Keratinocyte (primary cell): ENCODE measurements at regions not wholly inside any gene's neighbourhood (a gene's known extent, or its start where the extent isn't known, plus 50 kb on each side); places are given as distances from the start of the nearest gene placed in this dataset.

Experiments used
- DNase-seq: peaks from one replicate; pipeline ENCODE4 v3.0.0-alpha.2; 2011; ENCODE audit warnings: low read depth, missing footprints, low spot score
- FAIRE-seq: peaks from 2 replicates; lab custom pipeline; 2011; peaks lifted over from hg19 to GRCh38; lab: Jason Lieb, UNC
- H2AFZ ChIP-seq: 2 replicates; pipeline ENCODE4 v1.6.0; 2012; ENCODE audit warnings: low read length, control low read depth, inconsistent platforms; ENCODE audit not compliant: control insufficient read depth
- H3K27ac ChIP-seq: 2 replicates; pipeline ENCODE4 v1.5.1; 2011; ENCODE audit warnings: low read length; ENCODE audit not compliant: control insufficient read depth, insufficient read depth
- H3K27me3 ChIP-seq: 3 replicates; pipeline ENCODE4 v1.6.0; 2011; ENCODE audit warnings: low read length; ENCODE audit not compliant: control insufficient read depth, insufficient read depth; ENCODE audit errors: extremely low read depth
- H3K36me3 ChIP-seq, 2 experiments: 2 replicates in 1 of 2; 3 replicates in 1 of 2; pipeline ENCODE4 v1.5.1; 2011; ENCODE audit warnings: low read length in 2 of 2, mild to moderate bottlenecking in 1 of 2; ENCODE audit not compliant: control insufficient read depth in 2 of 2, insufficient read depth in 2 of 2; ENCODE audit errors: extremely low read depth in 1 of 2
- H3K4me1 ChIP-seq: 3 replicates; pipeline ENCODE4 v1.5.1; 2011; ENCODE audit warnings: low read length; ENCODE audit not compliant: control insufficient read depth, insufficient read depth; ENCODE audit errors: extremely low read depth
- H3K4me2 ChIP-seq: 3 replicates; pipeline ENCODE4 v1.6.0; 2011; ENCODE audit warnings: low read depth, low read length; ENCODE audit not compliant: control insufficient read depth, insufficient read depth; ENCODE audit errors: extremely low read depth
- H3K4me3 ChIP-seq, 3 experiments: fragments of 200-600 bp in 1 of 3; sonication (generic) in 1 of 3; 2 replicates in 2 of 3; 3 replicates in 1 of 3; pipeline ENCODE4 v1.5.1; 2011 to 2016; ENCODE audit warnings: low read length in 3 of 3, mild to moderate bottlenecking in 3 of 3, control low read depth in 2 of 3, inconsistent platforms in 1 of 3, low read depth in 1 of 3, mixed read lengths in 1 of 3, mixed run types in 1 of 3, moderate library complexity in 1 of 3; ENCODE audit not compliant: control insufficient read depth in 2 of 3, insufficient read depth in 2 of 3; ENCODE audit errors: extremely low read depth in 1 of 3
- H3K79me2 ChIP-seq: 2 replicates; pipeline ENCODE4 v1.6.0; 2012; ENCODE audit warnings: low read length; ENCODE audit not compliant: control insufficient read depth, insufficient read depth
- H3K9ac ChIP-seq: 3 replicates; pipeline ENCODE4 v1.6.0; 2011; ENCODE audit warnings: low read length; ENCODE audit not compliant: control insufficient read depth, insufficient read depth; ENCODE audit errors: extremely low read depth
- H3K9me1 ChIP-seq: 3 replicates; pipeline ENCODE4 v1.6.0; 2011; ENCODE audit warnings: low read length; ENCODE audit not compliant: control insufficient read depth, insufficient read depth; ENCODE audit errors: extremely low read depth
- H3K9me3 ChIP-seq: 2 replicates; pipeline ENCODE4 v1.5.1; 2012; ENCODE audit warnings: low read depth, low read length; ENCODE audit not compliant: control insufficient read depth
- H4K20me1 ChIP-seq: 3 replicates; pipeline ENCODE4 v1.6.0; 2011; ENCODE audit warnings: low read length; ENCODE audit not compliant: control insufficient read depth, insufficient read depth; ENCODE audit errors: extremely low read depth
- EZH2 ChIP-seq: IDR thresholded peaks from one replicate; pipeline ENCODE4 v1.6.1; 2012; ENCODE audit warnings: inconsistent platforms, mild to moderate bottlenecking, low read length, moderate library complexity
- dilution Hi-C: fragments of 300-500 bp; cut with MboI; formaldehyde crosslinking; loops from one replicate; pipeline ENCODE4 v1.7.0; 2020; ENCODE audit warnings: low sequenced_read_pairs; ENCODE audit not compliant: extremely low pct_ligation_motif_present
- TF ChIP-seq, protein P1 (sequence below), 3 experiments: IDR thresholded peaks in 1 of 3; conservative IDR thresholded peaks in 1 of 3; optimal IDR thresholded peaks in 1 of 3; 2 replicates in 2 of 3; 3 replicates in 1 of 3; pipeline versions ENCODE3 to v1.5.1; 2011; ENCODE audit warnings: low read length in 3 of 3, mild to moderate bottlenecking in 3 of 3, moderate library complexity in 2 of 3, control low read depth in 1 of 3, inconsistent platforms in 1 of 3; ENCODE audit not compliant: insufficient read depth in 2 of 3; ENCODE audit errors: extremely low read depth in 1 of 3

DNA sequence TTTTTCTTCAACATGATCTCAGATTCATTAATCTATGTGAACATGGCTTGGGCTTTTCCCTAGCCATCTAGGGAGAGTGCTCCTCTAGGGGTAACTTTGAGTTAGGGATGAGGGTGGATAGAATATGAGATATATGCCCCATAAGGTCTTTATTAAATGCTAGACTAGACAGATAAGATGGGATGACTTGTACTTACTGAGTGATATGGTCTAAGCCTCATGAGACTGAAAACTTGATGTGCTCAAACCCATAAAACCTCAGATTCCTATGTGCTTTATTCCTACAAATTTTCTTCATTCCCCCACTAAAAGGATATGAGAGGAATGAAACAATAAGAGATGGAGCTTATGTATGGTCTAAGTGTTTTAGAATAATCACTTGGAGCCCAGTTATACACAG lies 386.6 kb downstream of the YTHDC2 start:
- no peak for DNase-seq
- Histone ChIP-seq H3K27ac (no peak overlapping the region), H3K9me3 (no peaks in the 10 kb centered on the region), H3K27me3 (peaks cover 5% of the 10 kb centered on the region), H3K4me1 (no peaks in the 10 kb centered on the region), H3K4me3 (no peak overlapping the region), H3K9me1 (no peaks in the 10 kb centered on the region), H3K36me3 (no peaks in the 10 kb centered on the region), H4K20me1 (no peaks in the 10 kb centered on the region), H3K9ac (no peak overlapping the region), H2AFZ (no peak overlapping the region), H3K79me2 (no peaks in the 10 kb centered on the region), H3K4me2 (no peak overlapping the region)
- dilution Hi-C loops: no loop called here
- FAIRE-seq: no peak
- TF ChIP-seq, protein P1, sequence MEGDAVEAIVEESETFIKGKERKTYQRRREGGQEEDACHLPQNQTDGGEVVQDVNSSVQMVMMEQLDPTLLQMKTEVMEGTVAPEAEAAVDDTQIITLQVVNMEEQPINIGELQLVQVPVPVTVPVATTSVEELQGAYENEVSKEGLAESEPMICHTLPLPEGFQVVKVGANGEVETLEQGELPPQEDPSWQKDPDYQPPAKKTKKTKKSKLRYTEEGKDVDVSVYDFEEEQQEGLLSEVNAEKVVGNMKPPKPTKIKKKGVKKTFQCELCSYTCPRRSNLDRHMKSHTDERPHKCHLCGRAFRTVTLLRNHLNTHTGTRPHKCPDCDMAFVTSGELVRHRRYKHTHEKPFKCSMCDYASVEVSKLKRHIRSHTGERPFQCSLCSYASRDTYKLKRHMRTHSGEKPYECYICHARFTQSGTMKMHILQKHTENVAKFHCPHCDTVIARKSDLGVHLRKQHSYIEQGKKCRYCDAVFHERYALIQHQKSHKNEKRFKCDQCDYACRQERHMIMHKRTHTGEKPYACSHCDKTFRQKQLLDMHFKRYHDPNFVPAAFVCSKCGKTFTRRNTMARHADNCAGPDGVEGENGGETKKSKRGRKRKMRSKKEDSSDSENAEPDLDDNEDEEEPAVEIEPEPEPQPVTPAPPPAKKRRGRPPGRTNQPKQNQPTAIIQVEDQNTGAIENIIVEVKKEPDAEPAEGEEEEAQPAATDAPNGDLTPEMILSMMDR (optimal IDR thresholded peaks at IDR 0.05 in 1 of 3, IDR thresholded peaks at IDR 0.05 in 1 of 3, conservative IDR thresholded peaks at IDR 0.05 in 1 of 3; ENCODE audit: extremely low read depth in 1 of 3, insufficient read depth in 2 of 3, low read length in 3 of 3): no peak
- TF ChIP-seq EZH2: no peak

DNA sequence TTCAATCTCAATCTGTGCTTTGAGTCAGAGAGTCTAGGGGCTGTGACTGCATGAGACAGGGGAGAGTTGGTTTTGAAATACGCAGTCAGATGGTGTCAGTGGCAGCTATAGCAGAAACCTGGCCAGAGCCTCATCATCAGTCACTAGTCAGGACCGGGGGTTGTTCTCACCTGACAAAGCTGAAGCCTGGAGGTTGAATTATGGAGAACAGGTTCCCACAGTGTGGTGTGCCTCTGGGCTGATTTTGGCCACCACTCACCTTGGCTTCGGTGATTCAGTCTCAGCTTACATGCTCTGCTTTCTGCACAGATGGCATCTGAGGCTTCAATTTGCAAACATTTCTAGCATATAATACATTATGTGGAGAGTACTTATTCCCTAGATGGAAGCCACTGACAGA lies 387.3 kb downstream of the YTHDC2 start:
- no peak for FAIRE-seq
- peaks cover 5% of the 10 kb centered on the region for H3K27me3 ChIP-seq
- no peak overlapping the region for H3K27ac ChIP-seq
- H3K9ac ChIP-seq: no peak overlapping the region
- H3K9me3 ChIP-seq: no peaks in the 10 kb centered on the region
- no peaks in the 10 kb centered on the region for H3K36me3 ChIP-seq
- DNase-seq: no peak
- no peaks in the 10 kb centered on the region for H3K9me1 ChIP-seq
- H2AFZ ChIP-seq: no peak overlapping the region
- H3K4me1 ChIP-seq: no peaks in the 10 kb centered on the region
- H3K4me2 ChIP-seq: no peak overlapping the region
- no peak overlapping the region for H3K4me3 ChIP-seq
- H3K79me2 ChIP-seq: no peaks in the 10 kb centered on the region
- no peaks in the 10 kb centered on the region for H4K20me1 ChIP-seq
- dilution Hi-C loops: no loop called here
- TF ChIP-seq EZH2: no peak
- TF ChIP-seq, protein P1 (optimal IDR thresholded peaks at IDR 0.05 in 1 of 3, IDR thresholded peaks at IDR 0.05 in 1 of 3, conservative IDR thresholded peaks at IDR 0.05 in 1 of 3; ENCODE audit: extremely low read depth in 1 of 3, insufficient read depth in 2 of 3, low read length in 3 of 3): no peak
